ENCODE measurements at regions not wholly inside any gene's neighbourhood (a gene's known extent, or its start where the extent isn't known, plus 50 kb on each side); places are given as distances from the start of the nearest gene placed in this dataset.

DNA sequence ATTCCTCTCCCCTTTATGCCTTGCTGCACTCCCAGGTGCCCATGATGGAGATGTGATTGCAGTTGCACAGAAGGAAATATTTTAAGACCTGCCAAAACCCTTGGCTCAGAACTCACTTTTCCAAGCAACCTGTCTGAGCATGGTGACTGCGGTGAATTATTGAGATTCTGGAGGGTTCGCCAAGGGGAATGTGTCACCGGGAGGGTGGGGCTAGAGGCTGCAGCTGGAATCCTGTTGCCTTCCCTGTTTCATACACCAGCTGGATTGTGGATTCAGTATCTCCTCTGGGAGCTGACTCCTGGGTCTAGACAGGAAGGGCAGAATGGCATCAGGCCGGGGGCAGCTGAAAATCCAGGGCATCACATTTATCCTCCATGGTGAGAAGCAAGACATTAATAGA, 527.2 kb downstream of the TMEM114 start:
- Histone ChIP-seq H3K27me3 (no peaks in the 10 kb centered on the region), H3K36me3 (no peaks in the 10 kb centered on the region), H3K27ac (no peak overlapping the region), H3K4me1 (ENCODE audit: insufficient read depth) (no peaks in the 10 kb centered on the region), H3K4me3 (no peak overlapping the region), H3K9me3 (no peaks in the 10 kb centered on the region)
- TF ChIP-seq POLR2A (IDR thresholded peaks at IDR 0.05) (no peak), EP300 (IDR thresholded peaks at IDR 0.05) (no peak)
- TF ChIP-seq, protein P1, sequence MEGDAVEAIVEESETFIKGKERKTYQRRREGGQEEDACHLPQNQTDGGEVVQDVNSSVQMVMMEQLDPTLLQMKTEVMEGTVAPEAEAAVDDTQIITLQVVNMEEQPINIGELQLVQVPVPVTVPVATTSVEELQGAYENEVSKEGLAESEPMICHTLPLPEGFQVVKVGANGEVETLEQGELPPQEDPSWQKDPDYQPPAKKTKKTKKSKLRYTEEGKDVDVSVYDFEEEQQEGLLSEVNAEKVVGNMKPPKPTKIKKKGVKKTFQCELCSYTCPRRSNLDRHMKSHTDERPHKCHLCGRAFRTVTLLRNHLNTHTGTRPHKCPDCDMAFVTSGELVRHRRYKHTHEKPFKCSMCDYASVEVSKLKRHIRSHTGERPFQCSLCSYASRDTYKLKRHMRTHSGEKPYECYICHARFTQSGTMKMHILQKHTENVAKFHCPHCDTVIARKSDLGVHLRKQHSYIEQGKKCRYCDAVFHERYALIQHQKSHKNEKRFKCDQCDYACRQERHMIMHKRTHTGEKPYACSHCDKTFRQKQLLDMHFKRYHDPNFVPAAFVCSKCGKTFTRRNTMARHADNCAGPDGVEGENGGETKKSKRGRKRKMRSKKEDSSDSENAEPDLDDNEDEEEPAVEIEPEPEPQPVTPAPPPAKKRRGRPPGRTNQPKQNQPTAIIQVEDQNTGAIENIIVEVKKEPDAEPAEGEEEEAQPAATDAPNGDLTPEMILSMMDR (IDR thresholded peaks at IDR 0.05), result no peak
- intact Hi-C loops (cut with DNase I), result no loop called here
- 59 to 71% (median 66%) methylated on average over 4 of the region's 4 CpGs for WGBS, 3 donors
- no peak for DNase-seq

DNA sequence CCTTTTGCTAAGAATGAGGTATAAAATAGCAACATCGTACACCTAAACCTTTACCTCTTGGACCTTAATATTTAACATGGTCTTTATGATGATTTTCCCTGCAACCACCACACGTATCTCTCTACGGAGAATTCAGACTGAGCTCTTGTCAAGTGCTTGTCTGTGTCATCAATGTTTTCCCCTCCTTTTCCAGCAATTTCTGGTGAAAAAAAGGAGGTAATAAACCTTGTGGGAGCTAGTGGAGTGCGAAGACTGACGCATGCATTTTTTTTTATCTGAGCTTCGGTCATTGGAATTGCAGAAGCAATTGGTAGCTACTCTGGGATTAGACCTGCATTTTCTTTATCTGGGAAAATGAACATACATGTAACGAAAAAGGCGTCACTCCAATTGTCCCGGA, 527.6 kb downstream of the TMEM114 start:
- WGBS, 3 donors, result 81 to 83% (median 81%) methylated on average over 9 of the region's 9 CpGs
- no peak for TF ChIP-seq POLR2A (IDR thresholded peaks at IDR 0.05)
- TF ChIP-seq, protein P1 (IDR thresholded peaks at IDR 0.05), result no peak
- no peak for TF ChIP-seq EP300 (IDR thresholded peaks at IDR 0.05)

GRCh38 chr16:8055761-8056160, 534.5 kb downstream of the TMEM114 start:
- no peaks in the 10 kb centered on the region for H3K27me3 ChIP-seq
- no peak overlapping the region for H3K4me3 ChIP-seq
- H3K9me3 ChIP-seq, result no peaks in the 10 kb centered on the region
- no peaks in the 10 kb centered on the region for H3K4me1 ChIP-seq (ENCODE audit: insufficient read depth)
- TF ChIP-seq, protein P1 (IDR thresholded peaks at IDR 0.05), result no peak
- no peak for TF ChIP-seq POLR2A (IDR thresholded peaks at IDR 0.05)
- TF ChIP-seq EP300 (IDR thresholded peaks at IDR 0.05), result no peak
- H3K27ac ChIP-seq, result no peak overlapping the region
- intact Hi-C loops (cut with DNase I), result no loop called here
- no peaks in the 10 kb centered on the region for H3K36me3 ChIP-seq
- DNase-seq, result no peak
- WGBS, 3 donors, result 78 to 81% (median 80%) methylated on average over 4 of the region's 4 CpGs

More for the DNA sequence above, 527.6 kb downstream of the TMEM114 start:
- H3K9me3 ChIP-seq, result no peaks in the 10 kb centered on the region
- intact Hi-C loops (cut with DNase I), result no loop called here
- no peaks in the 10 kb centered on the region for H3K36me3 ChIP-seq
- no peak overlapping the region for H3K27ac ChIP-seq
- H3K4me3 ChIP-seq, result no peak overlapping the region
- H3K4me1 ChIP-seq (ENCODE audit: insufficient read depth), result no peaks in the 10 kb centered on the region
- H3K27me3 ChIP-seq, result no peaks in the 10 kb centered on the region
- DNase-seq, result no peak

- TF ChIP-seq EP300 (IDR thresholded peaks at IDR 0.05), result no peak
- TF ChIP-seq POLR2A (IDR thresholded peaks at IDR 0.05), result no peak
- TF ChIP-seq, protein P1 (IDR thresholded peaks at IDR 0.05), result no peak
- no peak overlapping the region for H3K27ac ChIP-seq
- H3K9me3 ChIP-seq, result no peaks in the 10 kb centered on the region
- H3K4me3 ChIP-seq, result no peak overlapping the region
- intact Hi-C loops (cut with DNase I), result no loop called here
- 71 to 74% (median 72%) methylated on average over 4 of the region's 4 CpGs for WGBS, 3 donors
- no peak for DNase-seq
- H3K36me3 ChIP-seq, result no peaks in the 10 kb centered on the region
- H3K27me3 ChIP-seq, result no peaks in the 10 kb centered on the region
- H3K4me1 ChIP-seq (ENCODE audit: insufficient read depth), result no peaks in the 10 kb centered on the region
Measured at GRCh38 chr16:8053437-8053836, 536.9 kb downstream of the TMEM114 start.

- H3K4me3 ChIP-seq, result no peak overlapping the region
- TF ChIP-seq POLR2A (IDR thresholded peaks at IDR 0.05) (no peak), EP300 (IDR thresholded peaks at IDR 0.05) (no peak)
- TF ChIP-seq, protein P1 (IDR thresholded peaks at IDR 0.05), result no peak
- H3K27ac ChIP-seq, result no peak overlapping the region
- H3K36me3 ChIP-seq, result no peaks in the 10 kb centered on the region
- DNase-seq, result no peak
- intact Hi-C loops (cut with DNase I), result no loop called here
- 65 to 72% (median 67%) methylated on average over 4 of the region's 4 CpGs for WGBS, 3 donors
- no peaks in the 10 kb centered on the region for H3K4me1 ChIP-seq (ENCODE audit: insufficient read depth)
- H3K9me3 ChIP-seq, result no peaks in the 10 kb centered on the region
- H3K27me3 ChIP-seq, result no peaks in the 10 kb centered on the region
Measured at GRCh38 chr16:8048433-8048832, 541.9 kb downstream of the TMEM114 start.

Data from ovary (tissue), 7 donors.